ENCODE measurements at regions not wholly inside any gene's neighbourhood (a gene's known extent, or its start where the extent isn't known, plus 50 kb on each side); places are given as distances from the start of the nearest gene placed in this dataset.

DNA sequence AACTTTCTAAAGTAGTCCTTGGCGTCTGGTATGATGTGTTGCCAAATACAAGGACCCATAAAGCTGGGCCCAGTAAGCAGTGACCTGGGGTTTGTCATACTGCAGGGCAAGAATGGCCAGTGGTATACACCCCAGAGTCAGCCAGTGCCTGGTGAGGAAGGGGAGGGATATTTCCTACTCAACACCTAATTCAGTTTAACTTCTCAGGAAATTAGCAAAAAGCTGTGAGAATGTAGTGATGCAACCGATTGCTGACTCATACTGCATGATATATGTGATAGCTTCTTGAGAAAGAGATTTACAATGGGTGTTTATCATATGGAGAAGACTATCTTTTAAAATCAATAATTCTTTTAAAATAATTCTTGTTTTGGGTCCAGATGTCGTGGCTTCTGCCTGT lies 889.3 kb upstream of the CELF2 start:
- H3K9me3 ChIP-seq = no peaks in the 10 kb centered on the region
- TF ChIP-seq, protein P1, sequence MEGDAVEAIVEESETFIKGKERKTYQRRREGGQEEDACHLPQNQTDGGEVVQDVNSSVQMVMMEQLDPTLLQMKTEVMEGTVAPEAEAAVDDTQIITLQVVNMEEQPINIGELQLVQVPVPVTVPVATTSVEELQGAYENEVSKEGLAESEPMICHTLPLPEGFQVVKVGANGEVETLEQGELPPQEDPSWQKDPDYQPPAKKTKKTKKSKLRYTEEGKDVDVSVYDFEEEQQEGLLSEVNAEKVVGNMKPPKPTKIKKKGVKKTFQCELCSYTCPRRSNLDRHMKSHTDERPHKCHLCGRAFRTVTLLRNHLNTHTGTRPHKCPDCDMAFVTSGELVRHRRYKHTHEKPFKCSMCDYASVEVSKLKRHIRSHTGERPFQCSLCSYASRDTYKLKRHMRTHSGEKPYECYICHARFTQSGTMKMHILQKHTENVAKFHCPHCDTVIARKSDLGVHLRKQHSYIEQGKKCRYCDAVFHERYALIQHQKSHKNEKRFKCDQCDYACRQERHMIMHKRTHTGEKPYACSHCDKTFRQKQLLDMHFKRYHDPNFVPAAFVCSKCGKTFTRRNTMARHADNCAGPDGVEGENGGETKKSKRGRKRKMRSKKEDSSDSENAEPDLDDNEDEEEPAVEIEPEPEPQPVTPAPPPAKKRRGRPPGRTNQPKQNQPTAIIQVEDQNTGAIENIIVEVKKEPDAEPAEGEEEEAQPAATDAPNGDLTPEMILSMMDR (IDR thresholded peaks at IDR 0.05; ENCODE audit: low read depth, low read length) = no peak
- no peak overlapping the region for H3K4me3 ChIP-seq (ENCODE audit: low read depth, low read length)
- DNase-seq = no peak
- H3K36me3 ChIP-seq = no peaks in the 10 kb centered on the region
- H3K4me1 ChIP-seq = no peaks in the 10 kb centered on the region
- H3K27me3 ChIP-seq = no peaks in the 10 kb centered on the region

DNA sequence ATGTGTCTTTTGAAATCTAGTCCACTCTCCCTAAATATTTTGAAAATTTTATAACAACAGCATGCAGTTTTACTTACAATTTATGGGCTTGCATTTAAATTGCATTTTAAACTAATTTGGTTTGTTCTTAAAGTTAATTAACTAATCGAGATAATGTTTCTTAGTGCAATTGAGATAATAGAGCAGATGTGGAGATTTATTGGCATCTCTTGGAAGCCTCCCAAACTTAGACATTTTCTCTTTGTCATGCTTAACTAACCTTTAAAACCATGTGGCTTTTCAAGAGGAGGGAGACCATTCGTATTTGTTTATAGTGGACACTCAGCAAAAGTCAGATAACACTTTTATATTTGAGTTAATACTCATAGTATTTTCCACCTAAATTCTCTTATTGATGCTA lies 887.0 kb upstream of the CELF2 start:
- no peak for DNase-seq
- Histone ChIP-seq H3K9me3 (no peaks in the 10 kb centered on the region), H3K4me3 (ENCODE audit: low read depth, low read length) (no peak overlapping the region), H3K36me3 (no peaks in the 10 kb centered on the region), H3K4me1 (no peaks in the 10 kb centered on the region), H3K27me3 (no peaks in the 10 kb centered on the region)
- TF ChIP-seq, protein P1 (IDR thresholded peaks at IDR 0.05; ENCODE audit: low read depth, low read length) = no peak

DNA sequence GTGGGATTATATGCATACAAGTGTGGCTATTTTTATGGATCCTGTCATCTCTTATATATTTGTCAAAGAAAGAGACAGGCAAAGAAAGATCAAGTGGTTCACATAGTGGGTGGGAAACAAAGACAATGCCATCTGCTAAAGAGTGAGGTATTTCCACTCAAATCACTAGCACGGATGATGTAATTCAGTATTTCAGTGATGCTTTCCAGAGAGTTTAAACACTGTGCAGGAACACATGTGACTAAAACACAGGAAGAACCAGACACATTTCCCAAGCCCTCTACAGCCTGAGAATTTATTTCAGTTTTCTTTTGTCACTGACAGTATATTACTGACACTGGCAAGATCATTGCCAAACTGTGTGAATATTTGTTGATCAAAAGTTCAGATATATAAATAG lies 885.7 kb upstream of the CELF2 start:
- no peaks in the 10 kb centered on the region for H3K9me3 ChIP-seq
- H3K4me1 ChIP-seq = no peaks in the 10 kb centered on the region
- H3K27me3 ChIP-seq = no peaks in the 10 kb centered on the region
- TF ChIP-seq, protein P1 (IDR thresholded peaks at IDR 0.05; ENCODE audit: low read depth, low read length) = no peak
- H3K36me3 ChIP-seq = no peaks in the 10 kb centered on the region
- no peak for DNase-seq
- H3K4me3 ChIP-seq (ENCODE audit: low read depth, low read length) = no peak overlapping the region

DNA sequence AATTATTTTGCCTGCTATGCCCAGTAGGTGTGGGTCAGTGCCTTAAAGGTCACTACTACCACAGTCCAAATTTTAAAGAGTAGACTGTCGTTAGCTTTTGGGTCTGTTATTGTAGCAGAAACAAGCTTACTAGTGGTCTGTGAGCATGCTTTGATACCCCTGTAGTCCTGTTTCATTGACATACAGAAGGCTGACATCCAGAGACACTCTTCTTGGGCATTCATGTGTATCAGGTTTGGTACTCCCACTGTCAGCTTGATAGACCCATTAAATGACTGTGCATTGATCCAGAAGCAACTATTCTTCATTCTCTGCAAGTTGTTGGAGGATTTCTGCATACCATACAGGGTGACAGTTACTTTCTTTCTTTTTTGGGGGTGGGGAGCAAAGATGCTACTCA lies 884.4 kb upstream of the CELF2 start:
- Histone ChIP-seq H3K36me3 (no peaks in the 10 kb centered on the region), H3K4me3 (ENCODE audit: low read depth, low read length) (no peak overlapping the region), H3K27me3 (no peaks in the 10 kb centered on the region), H3K9me3 (no peaks in the 10 kb centered on the region), H3K4me1 (no peaks in the 10 kb centered on the region)
- no peak for DNase-seq
- TF ChIP-seq, protein P1 (IDR thresholded peaks at IDR 0.05; ENCODE audit: low read depth, low read length) = no peak

DNA sequence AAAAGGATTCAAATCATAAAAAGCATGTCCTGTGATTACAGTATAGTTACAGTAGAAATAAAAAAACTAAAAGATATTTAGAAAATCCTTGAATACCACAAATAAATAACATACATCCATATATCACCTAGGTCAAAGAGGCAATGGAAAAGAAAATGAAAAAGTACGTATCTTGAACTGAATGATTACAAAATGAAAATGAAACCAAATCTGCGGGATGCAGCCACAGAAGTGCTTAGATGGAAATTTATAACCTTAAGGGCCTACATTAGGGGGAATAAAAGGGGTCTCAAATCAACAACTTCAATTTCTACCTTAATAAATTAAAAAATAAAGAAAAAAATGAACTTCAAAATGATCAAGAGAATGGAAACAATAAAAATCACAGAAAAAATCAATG lies 879.0 kb upstream of the CELF2 start:
- H3K9me3 ChIP-seq = no peaks in the 10 kb centered on the region
- DNase-seq = no peak
- no peak overlapping the region for H3K4me3 ChIP-seq (ENCODE audit: low read depth, low read length)
- no peaks in the 10 kb centered on the region for H3K27me3 ChIP-seq
- no peaks in the 10 kb centered on the region for H3K4me1 ChIP-seq
- TF ChIP-seq, protein P1 (IDR thresholded peaks at IDR 0.05; ENCODE audit: low read depth, low read length) = no peak
- H3K36me3 ChIP-seq = no peaks in the 10 kb centered on the region

DNA sequence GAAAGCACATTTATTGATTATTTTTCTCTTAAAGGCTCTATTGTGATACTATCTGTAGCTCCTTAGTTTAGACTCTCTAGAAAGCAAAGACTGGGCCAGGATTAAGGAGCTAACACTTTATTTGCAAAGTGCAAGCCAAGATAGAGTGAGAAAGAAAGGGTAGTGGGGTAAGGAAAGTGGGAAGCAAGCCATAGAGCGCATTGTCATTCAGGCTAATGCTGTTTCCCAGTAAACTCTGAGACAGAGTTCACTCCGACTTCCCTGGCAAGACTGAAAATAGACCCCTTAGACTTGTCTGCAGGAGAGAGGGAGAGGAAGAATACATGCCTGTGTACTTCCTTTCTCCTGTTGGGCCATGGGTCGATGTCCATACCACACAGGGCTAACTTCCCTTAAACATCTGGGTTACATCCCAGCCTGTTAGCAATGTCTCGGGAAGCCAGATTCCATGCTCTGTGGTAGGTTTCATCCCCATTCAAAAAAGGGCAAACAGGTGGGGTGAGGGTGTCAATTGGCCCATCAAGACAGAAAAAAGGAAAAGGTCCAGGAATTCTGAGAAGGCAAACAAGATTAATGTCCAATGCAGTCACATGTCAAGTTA lies 875.8 kb upstream of the CELF2 start:
- Histone ChIP-seq H3K27me3 (no peaks in the 10 kb centered on the region), H3K36me3 (no peaks in the 10 kb centered on the region), H3K4me1 (no peaks in the 10 kb centered on the region), H3K9me3 (no peaks in the 10 kb centered on the region), H3K4me3 (ENCODE audit: low read depth, low read length) (no peak overlapping the region)
- DNase-seq = no peak
- TF ChIP-seq, protein P1 (IDR thresholded peaks at IDR 0.05; ENCODE audit: low read depth, low read length) = no peak
